ENCODE measurements at regions not wholly inside any gene's neighbourhood (a gene's known extent, or its start where the extent isn't known, plus 50 kb on each side); places are given as distances from the start of the nearest gene placed in this dataset.

DNA sequence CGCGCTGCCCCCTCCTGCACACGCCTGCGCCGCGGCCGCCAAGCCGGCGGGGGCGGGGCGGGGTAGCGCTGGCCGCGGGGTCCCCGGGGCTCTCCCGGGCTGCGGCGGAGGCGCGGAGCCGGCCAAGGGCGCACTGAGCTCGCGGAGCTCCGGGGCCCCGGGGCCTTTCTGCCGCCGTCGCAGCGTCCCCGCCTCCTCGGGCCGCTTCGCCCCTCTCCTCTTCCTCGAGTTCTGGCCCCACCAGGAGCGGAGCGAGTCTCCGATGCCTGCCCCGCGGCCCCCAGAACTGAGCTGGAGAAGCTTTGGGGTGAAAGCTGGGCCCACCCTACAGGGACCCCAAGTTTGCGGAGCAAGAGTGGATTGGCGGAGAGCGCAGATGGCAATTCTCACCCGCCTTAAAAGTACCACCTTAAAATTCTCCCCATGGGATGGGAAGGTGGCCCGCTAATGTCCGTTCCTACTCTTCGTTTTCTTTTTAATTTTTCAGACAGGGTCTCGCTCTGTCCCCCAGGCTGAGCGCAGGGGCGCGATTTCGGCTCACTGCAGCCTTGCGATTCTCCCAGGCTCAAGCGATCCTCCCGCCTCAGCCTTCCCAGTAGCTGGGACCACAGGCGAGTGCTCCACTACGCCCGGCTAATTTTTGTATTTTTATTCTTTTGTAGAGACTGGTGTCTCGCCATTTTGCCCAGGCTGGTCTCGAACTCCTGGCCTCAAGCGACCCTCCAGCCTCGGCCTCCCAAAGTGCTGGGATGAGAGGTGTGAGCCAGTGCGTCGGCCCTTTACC, 129.6 kb downstream of the NDUFA12 start:
- TF ChIP-seq, protein P1, sequence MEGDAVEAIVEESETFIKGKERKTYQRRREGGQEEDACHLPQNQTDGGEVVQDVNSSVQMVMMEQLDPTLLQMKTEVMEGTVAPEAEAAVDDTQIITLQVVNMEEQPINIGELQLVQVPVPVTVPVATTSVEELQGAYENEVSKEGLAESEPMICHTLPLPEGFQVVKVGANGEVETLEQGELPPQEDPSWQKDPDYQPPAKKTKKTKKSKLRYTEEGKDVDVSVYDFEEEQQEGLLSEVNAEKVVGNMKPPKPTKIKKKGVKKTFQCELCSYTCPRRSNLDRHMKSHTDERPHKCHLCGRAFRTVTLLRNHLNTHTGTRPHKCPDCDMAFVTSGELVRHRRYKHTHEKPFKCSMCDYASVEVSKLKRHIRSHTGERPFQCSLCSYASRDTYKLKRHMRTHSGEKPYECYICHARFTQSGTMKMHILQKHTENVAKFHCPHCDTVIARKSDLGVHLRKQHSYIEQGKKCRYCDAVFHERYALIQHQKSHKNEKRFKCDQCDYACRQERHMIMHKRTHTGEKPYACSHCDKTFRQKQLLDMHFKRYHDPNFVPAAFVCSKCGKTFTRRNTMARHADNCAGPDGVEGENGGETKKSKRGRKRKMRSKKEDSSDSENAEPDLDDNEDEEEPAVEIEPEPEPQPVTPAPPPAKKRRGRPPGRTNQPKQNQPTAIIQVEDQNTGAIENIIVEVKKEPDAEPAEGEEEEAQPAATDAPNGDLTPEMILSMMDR (IDR thresholded peaks at IDR 0.05; ENCODE audit: poor library complexity): no peak
- TF ChIP-seq EZH2 (IDR thresholded peaks at IDR 0.05; ENCODE audit: borderline replicate concordance): peak; percentile 73

Measured in hepatocyte (in vitro differentiated cells).